Femur (tissue), 1 donor: ENCODE measurements at regions not wholly inside any gene's neighbourhood (a gene's known extent, or its start where the extent isn't known, plus 50 kb on each side); places are given as distances from the start of the nearest gene placed in this dataset.

Experiments used
- DNase-seq: peaks from one replicate; pipeline ENCODE4 v3.0.0-alpha.2; 2017

- DNase-seq, result peak; percentile 58
These were observed 205.8 kb upstream of the NCKAP5 start for GRCh38 chr2:133773854-133774653.

DNA sequence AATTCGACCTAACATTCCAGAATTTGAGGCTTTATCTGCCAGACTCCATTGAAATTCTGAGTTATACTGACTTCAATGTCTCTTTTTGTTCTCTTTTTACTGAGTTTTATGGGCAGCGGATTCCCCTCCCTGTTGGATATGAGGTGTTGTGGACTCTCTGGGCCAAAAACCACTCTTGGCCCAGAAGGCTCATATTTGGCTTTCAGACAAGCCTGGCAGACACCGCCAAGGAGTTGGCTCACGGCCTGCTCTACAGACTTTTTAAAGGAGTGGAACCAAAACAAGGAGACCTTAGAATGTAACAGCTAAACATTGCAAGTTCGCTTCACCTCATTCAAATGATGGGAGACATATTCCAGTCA lies 206.4 kb upstream of the NCKAP5 start:
- peak; percentile 77 for DNase-seq

- DNase-seq, result no peak
These were observed 208.8 kb upstream of the NCKAP5 start for GRCh38 chr2:133776936-133777573.

DNA sequence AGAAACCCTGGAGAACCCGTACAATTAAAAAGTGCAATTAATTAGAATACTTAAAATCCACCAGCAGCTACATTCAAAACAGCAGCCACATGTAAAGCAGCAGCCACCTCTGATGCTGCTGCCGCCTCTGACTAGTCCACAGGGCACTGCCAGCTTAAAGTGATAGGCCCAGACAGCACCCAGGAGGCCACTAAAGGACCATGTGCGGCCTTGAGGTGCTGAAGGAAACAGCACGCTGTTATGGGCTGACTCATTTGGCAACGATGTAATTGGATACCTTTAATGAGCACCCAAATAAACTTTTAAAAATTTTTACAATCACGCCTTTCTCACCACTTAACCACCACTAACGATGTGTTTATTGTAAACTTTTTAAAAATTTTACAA lies 209.3 kb upstream of the NCKAP5 start:
- DNase-seq, result no peak

DNA sequence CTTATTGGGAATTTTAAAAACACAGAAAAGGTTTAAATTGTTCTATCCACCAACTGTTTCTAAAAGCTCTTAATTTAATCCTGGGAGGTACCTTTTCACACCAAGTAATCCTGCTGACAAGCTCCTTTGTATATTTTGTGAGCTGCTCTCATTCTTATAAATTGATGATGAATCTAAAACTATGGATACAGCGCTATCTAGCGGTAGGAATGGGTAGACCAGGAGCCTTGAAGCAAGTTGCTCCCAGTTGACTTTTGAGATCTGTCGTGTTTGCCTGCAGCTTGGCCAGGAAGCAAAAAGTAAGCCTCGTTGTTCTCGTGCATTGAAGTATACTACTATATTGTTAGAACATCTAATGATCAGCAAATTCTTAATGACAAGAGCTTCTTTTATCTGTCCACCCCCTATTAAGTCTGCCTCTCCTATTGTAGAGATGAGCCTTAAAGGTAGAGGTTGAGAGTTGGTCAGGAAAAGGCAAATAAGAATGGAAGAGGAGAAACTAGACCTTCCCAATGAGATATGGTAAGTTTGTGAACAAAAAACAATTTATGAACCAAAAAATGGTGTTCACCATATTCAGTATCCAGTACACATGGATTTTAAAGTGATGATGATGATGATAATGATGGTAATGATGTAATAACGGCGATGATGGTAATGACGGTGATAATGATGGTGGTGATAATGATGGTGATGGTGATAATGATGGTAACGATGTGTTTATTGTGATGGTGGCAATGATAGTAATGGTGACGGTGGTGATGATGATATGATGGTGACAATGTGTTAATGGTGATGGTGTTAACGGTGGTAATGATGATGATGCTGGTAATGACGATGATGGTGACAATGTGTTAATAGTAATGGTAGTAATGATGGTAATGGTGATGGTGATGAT lies 212.1 kb upstream of the NCKAP5 start:
- peak; percentile 63 for DNase-seq

DNA sequence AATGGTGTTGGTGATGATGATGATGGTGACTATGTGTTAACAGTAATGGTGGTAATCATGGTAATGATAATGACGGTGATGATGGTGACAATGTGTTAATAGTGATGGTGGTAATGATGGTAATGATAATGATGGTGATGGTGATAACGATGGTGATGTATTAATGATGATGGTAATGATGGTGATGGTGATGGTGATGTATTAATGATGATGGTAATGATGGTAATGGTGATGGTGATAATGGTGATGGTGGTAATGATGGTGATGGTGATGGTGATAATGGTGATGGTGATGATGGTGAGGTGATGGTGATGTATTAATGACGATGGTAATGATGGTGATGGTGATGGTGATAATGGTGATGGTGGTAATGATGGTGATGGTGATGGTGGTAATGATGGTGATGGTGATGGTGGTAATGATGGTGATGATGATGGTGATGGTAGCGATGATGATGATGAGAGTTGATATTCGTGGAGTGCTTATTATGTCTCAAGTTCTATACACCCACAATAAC lies 212.8 kb upstream of the NCKAP5 start:
- DNase-seq, result no peak

- DNase-seq, result no peak
These were observed 218.9 kb upstream of the NCKAP5 start for GRCh38 chr2:133787207-133787606.

DNA sequence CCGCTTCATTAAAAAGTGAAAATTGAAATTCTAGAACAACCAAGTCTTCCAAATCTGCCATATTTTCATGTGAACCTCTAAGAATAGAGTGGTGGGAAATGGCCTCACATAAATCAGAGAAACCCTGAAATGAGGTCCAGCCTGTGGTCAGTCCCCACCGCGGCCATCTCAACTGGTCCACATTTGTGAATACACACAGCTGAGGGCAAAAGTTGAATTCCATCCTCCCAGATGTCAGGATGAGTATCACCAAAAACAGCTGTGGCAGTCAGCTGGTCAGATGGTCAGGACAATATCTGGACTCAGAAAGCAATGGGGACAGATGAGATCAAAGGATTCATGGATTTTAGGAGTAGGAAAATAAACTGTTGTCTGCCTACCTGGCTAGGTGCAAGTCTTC lies 219.4 kb upstream of the NCKAP5 start:
- no peak for DNase-seq

DNA sequence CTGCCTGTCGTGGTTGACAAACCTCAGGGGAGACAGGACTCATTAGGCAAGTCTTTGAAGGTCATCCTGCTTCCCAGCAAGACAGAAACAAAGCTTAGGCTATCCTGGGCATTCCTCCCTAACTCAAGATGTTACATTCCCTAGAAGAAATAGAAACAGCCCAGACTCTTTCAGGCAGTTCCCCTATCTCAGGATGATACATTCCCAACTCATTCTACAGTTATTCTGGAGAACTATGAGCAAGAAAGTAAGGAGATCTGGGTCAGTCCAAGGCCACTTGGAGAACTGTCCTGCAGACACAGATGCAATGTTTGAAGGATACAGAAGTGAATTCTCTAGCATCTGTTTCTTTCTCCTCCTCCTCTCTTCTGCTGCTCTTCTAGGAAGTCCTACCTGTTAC lies 220.1 kb upstream of the NCKAP5 start:
- DNase-seq, result no peak

- DNase-seq, result no peak
These were observed 221.5 kb upstream of the NCKAP5 start for GRCh38 chr2:133789743-133790142.

- DNase-seq, result no peak
These were observed 222.4 kb upstream of the NCKAP5 start for GRCh38 chr2:133790711-133791110.

DNA sequence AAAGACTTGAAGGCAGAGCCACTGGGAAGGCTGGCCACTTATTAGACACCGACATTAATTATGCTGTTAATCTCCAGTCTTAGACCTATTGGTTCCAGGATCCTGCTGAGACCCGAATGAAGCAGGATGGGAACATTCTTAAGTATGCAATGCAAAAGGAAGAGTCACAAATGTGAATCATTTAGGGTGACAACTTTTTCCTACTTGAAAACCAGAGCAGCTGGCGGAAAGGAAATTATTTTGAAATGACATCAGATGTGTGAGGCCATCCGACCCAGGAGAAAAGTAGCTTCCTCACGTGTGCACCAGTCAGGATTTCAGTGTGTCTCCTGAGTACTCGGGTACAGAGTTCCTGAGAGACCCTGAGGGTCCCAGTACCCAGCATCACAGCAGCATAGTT lies 222.9 kb upstream of the NCKAP5 start:
- no peak for DNase-seq

- DNase-seq, result no peak
These were observed 224.0 kb upstream of the NCKAP5 start for GRCh38 chr2:133792223-133792622.

DNA sequence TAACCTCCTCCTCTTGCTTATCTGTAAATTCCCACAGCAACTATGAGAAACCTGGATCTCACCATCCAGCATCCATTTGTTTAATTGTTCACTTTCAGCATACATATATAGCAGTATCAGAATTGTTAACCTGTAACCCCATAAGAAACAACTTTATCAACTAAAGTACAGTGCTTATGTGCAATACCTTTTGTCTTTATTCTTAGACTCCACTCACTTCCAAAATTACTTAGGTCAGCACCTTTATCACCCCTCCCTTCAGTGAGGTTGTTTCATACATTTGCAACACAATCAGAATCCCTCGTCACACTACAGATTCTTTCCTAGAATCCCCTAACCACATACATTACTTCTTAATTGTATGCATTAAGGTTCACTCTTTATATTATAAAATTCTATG lies 225.9 kb upstream of the NCKAP5 start:
- DNase-seq, result no peak

- DNase-seq, result no peak
These were observed 233.7 kb upstream of the NCKAP5 start for GRCh38 chr2:133801946-133802345.

DNA sequence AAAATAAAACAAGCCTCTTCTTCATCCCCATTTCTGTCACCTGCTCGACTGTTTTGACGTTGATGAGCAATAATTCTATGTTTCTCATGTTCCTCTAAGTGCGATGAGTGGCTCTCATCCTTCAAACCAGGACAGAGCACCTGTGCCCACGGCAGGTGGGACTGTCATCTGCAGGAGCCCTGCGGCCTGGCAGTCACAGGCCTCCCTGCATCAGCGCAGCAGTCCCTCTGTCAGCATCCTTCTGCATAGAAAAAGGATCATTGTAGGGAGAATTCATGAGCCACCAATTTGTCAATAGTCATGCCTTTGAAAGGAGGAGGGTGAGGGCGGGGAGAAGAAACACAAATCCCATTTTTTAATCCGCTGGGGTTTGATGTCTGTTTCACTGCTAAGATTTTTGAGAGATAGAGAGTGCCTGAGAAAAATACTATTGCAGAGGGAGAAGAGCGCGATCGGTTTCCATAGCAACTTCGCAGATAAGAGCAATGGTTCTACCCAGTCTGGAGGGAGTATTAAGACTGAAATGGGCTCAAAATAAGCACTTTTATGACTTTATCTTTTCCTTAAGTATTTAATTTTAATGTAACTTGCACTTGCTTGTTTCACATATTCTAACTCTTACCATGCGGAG lies 234.3 kb upstream of the NCKAP5 start:
- DNase-seq, result no peak

DNA sequence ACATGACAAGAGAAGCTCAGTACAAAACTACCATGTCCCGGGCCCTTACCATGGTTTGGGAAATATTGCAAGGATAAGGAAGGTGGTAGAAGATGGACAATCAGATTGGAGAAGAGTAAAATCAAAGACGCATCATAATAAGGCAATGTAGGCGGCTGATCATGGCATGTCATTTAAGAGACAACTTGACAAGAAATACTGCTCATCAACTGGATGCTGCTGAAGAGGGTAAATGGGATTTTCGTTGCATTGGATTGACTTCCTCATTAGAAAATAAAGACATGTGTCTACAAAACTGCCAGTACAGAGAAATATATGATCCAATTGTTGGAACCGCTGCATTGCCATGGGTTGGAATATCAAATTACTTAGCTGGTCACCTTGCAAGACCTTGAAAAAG lies 238.3 kb upstream of the NCKAP5 start:
- DNase-seq, result no peak

GRCh38 chr2:133809485-133809884 lies 241.2 kb upstream of the NCKAP5 start:
- DNase-seq, result no peak

- no peak for DNase-seq
These were observed 242.3 kb upstream of the NCKAP5 start for GRCh38 chr2:133810559-133810958.

DNA sequence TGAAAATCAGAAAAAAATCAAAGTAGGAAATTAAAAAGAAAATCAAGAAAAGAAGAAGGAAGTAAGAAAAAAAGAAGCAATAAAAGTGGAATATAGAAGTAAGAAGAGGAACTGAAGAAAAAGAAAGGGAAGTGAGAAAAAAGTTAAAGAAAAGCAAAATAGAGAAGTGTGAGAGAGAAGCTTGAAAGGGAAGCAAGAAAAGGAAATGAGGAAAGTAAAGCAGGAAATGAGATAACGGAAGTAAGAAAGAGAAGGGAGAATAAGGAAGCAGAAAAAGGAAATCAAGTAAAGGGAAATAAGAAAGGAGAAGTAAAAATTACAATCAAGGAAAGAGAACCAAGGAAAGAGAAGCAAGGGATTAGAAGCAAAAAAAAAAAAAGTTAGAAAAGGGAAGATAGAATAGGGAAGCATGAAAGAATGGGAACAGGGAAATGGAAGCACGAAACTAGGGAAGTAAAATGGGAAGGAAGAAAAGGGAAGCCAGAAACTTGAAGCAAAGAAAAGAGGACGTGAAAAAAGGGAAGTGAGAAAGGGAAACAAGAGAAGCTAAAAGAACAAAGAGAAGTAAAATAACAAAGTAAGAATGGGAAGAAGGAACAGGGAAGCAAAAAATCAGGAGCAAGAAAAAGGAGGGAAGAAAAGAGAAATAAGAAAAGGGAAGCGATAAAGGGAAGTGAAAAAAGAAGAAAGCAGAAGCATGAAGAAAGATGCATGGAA lies 243.3 kb upstream of the NCKAP5 start:
- DNase-seq, result no peak

GRCh38 chr2:133812826-133813617 lies 244.8 kb upstream of the NCKAP5 start:
- no peak for DNase-seq
